ENCODE measurements at regions not wholly inside any gene's neighbourhood (a gene's known extent, or its start where the extent isn't known, plus 50 kb on each side); places are given as distances from the start of the nearest gene placed in this dataset.
"Not testable (repeated sequence)": the region's sequence is repeated elsewhere in the genome, so short reads cannot be mapped to it uniquely, and the experiment has no call there.

GRCh38 chr13:73166204-73166603, 107.4 kb downstream of the KLF5 start:
- Histone ChIP-seq H3K36me3 (ENCODE audit: control insufficient read depth, insufficient read depth, low read length) (no peaks in the 10 kb centered on the region), H3K27ac (ENCODE audit: low read length) (no peak overlapping the region), H3K9me3 (ENCODE audit: control insufficient read depth, insufficient read depth, low read depth, low read length) (no peaks in the 10 kb centered on the region), H3K27me3 (ENCODE audit: control insufficient read depth, insufficient read depth, low read length) (no peaks in the 10 kb centered on the region), H3K4me3 (ENCODE audit: low read depth in 2 of 2, low read length in 2 of 2) (no peak overlapping the region), H3K4me1 (ENCODE audit: control insufficient read depth, insufficient read depth, low read length) (no peaks in the 10 kb centered on the region)
- POLR2A ChIA-PET = no interaction called here
- intact Hi-C loops (cut with micrococcal nuclease; ENCODE audit: unreplicated experiment) = no loop called here
- in situ Hi-C loops (cut with HindIII; ENCODE audit: low pct_unique_long_range_greater_than_20kb, low sequenced_read_pairs) = no loop called here
- TF ChIP-seq SIN3A (IDR thresholded peaks at IDR 0.05; ENCODE audit: borderline replicate concordance, insufficient read depth, low read depth, low read length) (no peak), POLR2AphosphoS5 (IDR thresholded peaks at IDR 0.05; ENCODE audit: low read depth, low read length) (no peak), CTCF (IDR thresholded peaks at IDR 0.05) (no peak), TCF7L2 (IDR thresholded peaks at IDR 0.05; ENCODE audit: low read depth, low read length) (no peak)
- TF ChIP-seq, protein P1, sequence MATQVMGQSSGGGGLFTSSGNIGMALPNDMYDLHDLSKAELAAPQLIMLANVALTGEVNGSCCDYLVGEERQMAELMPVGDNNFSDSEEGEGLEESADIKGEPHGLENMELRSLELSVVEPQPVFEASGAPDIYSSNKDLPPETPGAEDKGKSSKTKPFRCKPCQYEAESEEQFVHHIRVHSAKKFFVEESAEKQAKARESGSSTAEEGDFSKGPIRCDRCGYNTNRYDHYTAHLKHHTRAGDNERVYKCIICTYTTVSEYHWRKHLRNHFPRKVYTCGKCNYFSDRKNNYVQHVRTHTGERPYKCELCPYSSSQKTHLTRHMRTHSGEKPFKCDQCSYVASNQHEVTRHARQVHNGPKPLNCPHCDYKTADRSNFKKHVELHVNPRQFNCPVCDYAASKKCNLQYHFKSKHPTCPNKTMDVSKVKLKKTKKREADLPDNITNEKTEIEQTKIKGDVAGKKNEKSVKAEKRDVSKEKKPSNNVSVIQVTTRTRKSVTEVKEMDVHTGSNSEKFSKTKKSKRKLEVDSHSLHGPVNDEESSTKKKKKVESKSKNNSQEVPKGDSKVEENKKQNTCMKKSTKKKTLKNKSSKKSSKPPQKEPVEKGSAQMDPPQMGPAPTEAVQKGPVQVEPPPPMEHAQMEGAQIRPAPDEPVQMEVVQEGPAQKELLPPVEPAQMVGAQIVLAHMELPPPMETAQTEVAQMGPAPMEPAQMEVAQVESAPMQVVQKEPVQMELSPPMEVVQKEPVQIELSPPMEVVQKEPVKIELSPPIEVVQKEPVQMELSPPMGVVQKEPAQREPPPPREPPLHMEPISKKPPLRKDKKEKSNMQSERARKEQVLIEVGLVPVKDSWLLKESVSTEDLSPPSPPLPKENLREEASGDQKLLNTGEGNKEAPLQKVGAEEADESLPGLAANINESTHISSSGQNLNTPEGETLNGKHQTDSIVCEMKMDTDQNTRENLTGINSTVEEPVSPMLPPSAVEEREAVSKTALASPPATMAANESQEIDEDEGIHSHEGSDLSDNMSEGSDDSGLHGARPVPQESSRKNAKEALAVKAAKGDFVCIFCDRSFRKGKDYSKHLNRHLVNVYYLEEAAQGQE (IDR thresholded peaks at IDR 0.05; ENCODE audit: insufficient read depth in 1 of 2, low read depth in 2 of 2, low read length in 1 of 2) = no peak
- DNase-seq (ENCODE audit: low read depth, low spot score) (no peak), ATAC-seq (no peak)
- BruUV-seq (replicated peaks) = no TSS peak
- CTCF ChIA-PET = no interaction called here

GRCh38 chr13:73162912-73163911, 104.4 kb downstream of the KLF5 start:
- ChIA-PET POLR2A (no interaction called here), CTCF (no interaction called here)
- Histone ChIP-seq H3K27ac (ENCODE audit: low read length) (no peak overlapping the region), H3K4me3 (ENCODE audit: low read depth in 2 of 2, low read length in 2 of 2) (no peak overlapping the region), H3K36me3 (ENCODE audit: control insufficient read depth, insufficient read depth, low read length) (no peaks in the 10 kb centered on the region), H3K9me3 (ENCODE audit: control insufficient read depth, insufficient read depth, low read depth, low read length) (no peaks in the 10 kb centered on the region), H3K4me1 (ENCODE audit: control insufficient read depth, insufficient read depth, low read length) (no peaks in the 10 kb centered on the region), H3K27me3 (ENCODE audit: control insufficient read depth, insufficient read depth, low read length) (no peaks in the 10 kb centered on the region)
- in situ Hi-C loops (cut with HindIII; ENCODE audit: low pct_unique_long_range_greater_than_20kb, low sequenced_read_pairs) = no loop called here
- ATAC-seq (no peak), DNase-seq (ENCODE audit: low read depth, low spot score) (no peak)
- intact Hi-C loops (cut with micrococcal nuclease; ENCODE audit: unreplicated experiment) = no loop called here
- no TSS peak for BruUV-seq (replicated peaks)
- TF ChIP-seq CTCF (IDR thresholded peaks at IDR 0.05) (no peak), SIN3A (IDR thresholded peaks at IDR 0.05; ENCODE audit: borderline replicate concordance, insufficient read depth, low read depth, low read length) (no peak), TCF7L2 (IDR thresholded peaks at IDR 0.05; ENCODE audit: low read depth, low read length) (no peak), POLR2AphosphoS5 (IDR thresholded peaks at IDR 0.05; ENCODE audit: low read depth, low read length) (no peak)
- TF ChIP-seq, protein P1 (IDR thresholded peaks at IDR 0.05; ENCODE audit: insufficient read depth in 1 of 2, low read depth in 2 of 2, low read length in 1 of 2) = no peak

GRCh38 chr13:73160371-73161031, 101.7 kb downstream of the KLF5 start:
- H3K27ac ChIP-seq (ENCODE audit: low read length); BruUV-seq (replicated peaks); CTCF ChIA-PET; DNase-seq (ENCODE audit: low read depth, low spot score); H3K4me1 ChIP-seq (ENCODE audit: control insufficient read depth, insufficient read depth, low read length); in situ Hi-C loops (cut with HindIII; ENCODE audit: low pct_unique_long_range_greater_than_20kb, low sequenced_read_pairs); H3K36me3 ChIP-seq (ENCODE audit: control insufficient read depth, insufficient read depth, low read length); H3K4me3 ChIP-seq (ENCODE audit: low read depth in 2 of 2, low read length in 2 of 2); ATAC-seq; intact Hi-C loops (cut with micrococcal nuclease; ENCODE audit: unreplicated experiment); H3K9me3 ChIP-seq (ENCODE audit: control insufficient read depth, insufficient read depth, low read depth, low read length); H3K27me3 ChIP-seq (ENCODE audit: control insufficient read depth, insufficient read depth, low read length): not testable (repeated sequence)
- POLR2A ChIA-PET = interaction anchor here (0.6 kb wide), 1 partner anchor 461 kb away, joined by 3 read pairs; no protein-coding TSS in a partner anchor
